Calu3 (cell line): ENCODE measurements at regions not wholly inside any gene's neighbourhood (a gene's known extent, or its start where the extent isn't known, plus 50 kb on each side); places are given as distances from the start of the nearest gene placed in this dataset.

ENCODE experiments used
- BruUV-seq: library from RNA; stranded (reverse); fragments of 400-500 nt; replicated peaks from 2 replicates; lab custom pipeline; 2021; lab: Mats Ljungman, UMichigan
- CTCF ChIA-PET: fragments of 300-600 bp; sonication (Branson Sonifier 250); formaldehyde crosslinking; loops from one replicate; lab custom pipeline; 2022; ENCODE audit warnings: antibody characterized with exemption; lab: Charles Lee
- DNase-seq: peaks from one replicate; pipeline ENCODE4 v3.0.0; 2022
- H3K27ac Mint-ChIP-seq: one replicate; pipeline ENCODE4 v1.8.0; 2022; ENCODE audit warnings: mixed read lengths; ENCODE audit not compliant: unreplicated experiment
- H3K27me3 Mint-ChIP-seq: one replicate; pipeline ENCODE4 v1.8.0; 2022; ENCODE audit warnings: mixed read lengths; ENCODE audit not compliant: unreplicated experiment
- H3K36me3 Mint-ChIP-seq: one replicate; pipeline ENCODE4 v1.8.0; 2022; ENCODE audit warnings: mild to moderate bottlenecking, moderate library complexity, mixed read lengths; ENCODE audit not compliant: insufficient read depth, unreplicated experiment
- H3K4me1 Mint-ChIP-seq: one replicate; pipeline ENCODE4 v1.8.0; 2022; ENCODE audit warnings: mild to moderate bottlenecking, low read depth, mixed read lengths; ENCODE audit not compliant: unreplicated experiment
- H3K4me3 Mint-ChIP-seq: one replicate; pipeline ENCODE4 v1.8.0; 2022; ENCODE audit warnings: mild to moderate bottlenecking, low read depth, moderate library complexity, mixed read lengths; ENCODE audit not compliant: unreplicated experiment
- H3K9me3 Mint-ChIP-seq: one replicate; pipeline ENCODE4 v1.8.0; 2022; ENCODE audit warnings: low read depth, mixed read lengths; ENCODE audit not compliant: unreplicated experiment
- CTCF ChIP-seq: fragments of 200-600 bp; IDR thresholded peaks from one replicate; pipeline ENCODE4 v1.8.0; 2022; ENCODE audit warnings: antibody characterized with exemption; ENCODE audit not compliant: unreplicated experiment
- intact Hi-C: fragments of 100-400 bp; cut with micrococcal nuclease; formaldehyde crosslinking; loops from one replicate; pipeline ENCODE4 v1.10.0; 2022; ENCODE audit not compliant: unreplicated experiment

GRCh38 chr14:82223276-82223675 is 689.6 kb upstream of the SEL1L start:
- CTCF ChIA-PET: no interaction called here
- Mint-ChIP-seq H3K9me3 (peaks cover 16% of the 10 kb centered on the region), H3K27me3 (no peaks in the 10 kb centered on the region), H3K4me1 (no peaks in the 10 kb centered on the region), H3K4me3 (no peak overlapping the region), H3K27ac (no peak overlapping the region), H3K36me3 (no peaks in the 10 kb centered on the region)
- no TSS peak for BruUV-seq
- TF ChIP-seq CTCF: no peak
- no peak for DNase-seq
- intact Hi-C loops: no loop called here

DNA sequence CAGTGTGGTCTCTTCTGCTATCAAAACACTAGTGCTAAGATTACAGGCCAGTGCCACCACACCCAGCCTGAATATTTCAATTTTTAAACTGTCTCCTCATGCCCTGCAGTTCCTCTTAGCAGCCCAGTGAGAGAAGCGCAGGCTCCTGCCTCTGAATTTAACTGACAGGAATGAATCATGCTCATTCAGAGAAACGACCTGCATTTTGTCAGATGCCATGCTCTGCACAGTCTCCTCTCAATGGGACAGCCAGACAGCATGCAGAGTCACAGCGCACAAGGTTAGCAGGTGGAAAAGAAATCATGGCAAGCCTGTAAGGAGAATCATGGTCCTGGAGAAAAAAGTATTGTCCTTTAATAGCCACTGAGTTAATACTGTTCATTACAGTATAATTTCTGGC is 691.0 kb upstream of the SEL1L start:
- Mint-ChIP-seq H3K27me3 (no peaks in the 10 kb centered on the region), H3K4me3 (no peak overlapping the region), H3K9me3 (peaks cover 14% of the 10 kb centered on the region), H3K27ac (no peak overlapping the region), H3K4me1 (no peaks in the 10 kb centered on the region), H3K36me3 (no peaks in the 10 kb centered on the region)
- DNase-seq: no peak
- TF ChIP-seq CTCF: no peak
- CTCF ChIA-PET: no interaction called here
- intact Hi-C loops: no loop called here
- no TSS peak for BruUV-seq

DNA sequence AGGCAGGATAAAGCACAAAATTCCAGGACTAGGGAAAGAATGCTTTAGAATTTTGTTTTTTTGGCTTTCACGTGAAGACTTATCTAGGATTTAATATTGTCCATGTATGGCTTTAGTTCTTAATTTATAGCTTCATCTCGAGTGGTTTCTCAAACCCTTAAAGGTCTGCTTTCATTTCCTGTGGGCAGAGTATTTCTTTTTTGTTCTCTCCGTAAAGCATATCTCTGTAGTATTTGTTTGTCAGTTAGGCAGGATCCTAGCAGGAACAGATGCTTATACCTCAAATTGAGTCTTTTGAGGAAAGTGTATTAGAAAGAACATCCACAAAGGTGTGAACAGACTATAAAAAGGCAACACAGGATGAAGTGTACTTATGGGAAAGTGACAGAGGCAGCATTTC is 697.1 kb upstream of the SEL1L start:
- CTCF ChIA-PET: no interaction called here
- peaks cover 16% of the 10 kb centered on the region for H3K9me3 Mint-ChIP-seq
- BruUV-seq: no TSS peak
- TF ChIP-seq CTCF: no peak
- H3K4me1 Mint-ChIP-seq: no peaks in the 10 kb centered on the region
- H3K27me3 Mint-ChIP-seq: no peaks in the 10 kb centered on the region
- no peak for DNase-seq
- intact Hi-C loops: no loop called here
- H3K36me3 Mint-ChIP-seq: no peaks in the 10 kb centered on the region
- no peak overlapping the region for H3K4me3 Mint-ChIP-seq
- H3K27ac Mint-ChIP-seq: no peak overlapping the region

- no peak for TF ChIP-seq CTCF
Measured at GRCh38 chr14:82238649-82239048, 705.0 kb upstream of the SEL1L start.

More at GRCh38 chr14:82238649-82239048, 705.0 kb upstream of the SEL1L start:
- H3K4me3 Mint-ChIP-seq: no peak overlapping the region
- H3K4me1 Mint-ChIP-seq: no peaks in the 10 kb centered on the region
- no peak overlapping the region for H3K27ac Mint-ChIP-seq
- no peak for DNase-seq
- no TSS peak for BruUV-seq
- intact Hi-C loops: no loop called here
- H3K36me3 Mint-ChIP-seq: no peaks in the 10 kb centered on the region
- CTCF ChIA-PET: no interaction called here
- no peaks in the 10 kb centered on the region for H3K27me3 Mint-ChIP-seq
- peaks cover 9% of the 10 kb centered on the region for H3K9me3 Mint-ChIP-seq
